ENCODE measurements at regions not wholly inside any gene's neighbourhood (a gene's known extent, or its start where the extent isn't known, plus 50 kb on each side); places are given as distances from the start of the nearest gene placed in this dataset.

- DNase-seq (ENCODE audit: low read depth in 3 of 3, low spot score in 2 of 3): no peak
These were observed 266.7 kb upstream of the B3GAT1 start for GRCh38 chr11:134678744-134679143.

- no peak for DNase-seq (ENCODE audit: low read depth in 3 of 3, low spot score in 2 of 3)
These were observed 266.0 kb upstream of the B3GAT1 start for GRCh38 chr11:134677891-134678551.

DNA sequence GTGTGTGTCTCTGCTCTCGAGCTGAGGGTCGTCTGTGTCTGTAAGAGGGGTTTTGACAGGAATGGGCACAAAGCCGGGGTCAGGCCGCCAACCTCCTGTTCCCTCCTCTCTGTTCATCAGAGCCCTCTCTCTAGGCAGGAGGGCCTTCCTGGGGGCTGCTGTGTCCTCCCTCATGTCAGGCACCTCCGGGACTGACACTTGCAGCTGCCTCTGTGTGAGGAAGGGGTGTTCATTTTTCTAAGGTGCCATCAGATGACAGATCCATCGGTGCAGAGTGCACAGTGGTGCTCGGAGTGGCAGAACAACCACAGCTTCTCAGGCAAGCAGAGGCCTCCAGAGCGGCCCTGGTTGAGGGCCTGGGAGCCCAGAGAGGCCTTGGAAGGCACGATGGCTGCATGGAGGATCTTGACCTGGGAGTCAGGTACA is 265.4 kb upstream of the B3GAT1 start:
- no peak for DNase-seq (ENCODE audit: low read depth in 3 of 3, low spot score in 2 of 3)

- no peak for DNase-seq (ENCODE audit: low read depth in 3 of 3, low spot score in 2 of 3)
These were observed 264.7 kb upstream of the B3GAT1 start for GRCh38 chr11:134676516-134677287.

- no peak for DNase-seq (ENCODE audit: low read depth in 3 of 3, low spot score in 2 of 3)
These were observed 263.9 kb upstream of the B3GAT1 start for GRCh38 chr11:134675983-134676382.

GRCh38 chr11:134674974-134675373 is 262.9 kb upstream of the B3GAT1 start:
- no peak for DNase-seq (ENCODE audit: low read depth in 3 of 3, low spot score in 2 of 3)

GRCh38 chr11:134670961-134671370 is 258.9 kb upstream of the B3GAT1 start:
- no peak for DNase-seq (ENCODE audit: low read depth in 3 of 3, low spot score in 2 of 3)

GRCh38 chr11:134670247-134670782 is 258.3 kb upstream of the B3GAT1 start:
- DNase-seq (ENCODE audit: low read depth in 3 of 3, low spot score in 2 of 3): no peak

- DNase-seq (ENCODE audit: low read depth in 3 of 3, low spot score in 2 of 3): no peak
These were observed 257.8 kb upstream of the B3GAT1 start for GRCh38 chr11:134669796-134670195.

- no peak for DNase-seq (ENCODE audit: low read depth in 3 of 3, low spot score in 2 of 3)
These were observed 256.8 kb upstream of the B3GAT1 start for GRCh38 chr11:134668796-134669195.

- no peak for DNase-seq (ENCODE audit: low read depth in 3 of 3, low spot score in 2 of 3)
These were observed 256.0 kb upstream of the B3GAT1 start for GRCh38 chr11:134668076-134668475.

DNA sequence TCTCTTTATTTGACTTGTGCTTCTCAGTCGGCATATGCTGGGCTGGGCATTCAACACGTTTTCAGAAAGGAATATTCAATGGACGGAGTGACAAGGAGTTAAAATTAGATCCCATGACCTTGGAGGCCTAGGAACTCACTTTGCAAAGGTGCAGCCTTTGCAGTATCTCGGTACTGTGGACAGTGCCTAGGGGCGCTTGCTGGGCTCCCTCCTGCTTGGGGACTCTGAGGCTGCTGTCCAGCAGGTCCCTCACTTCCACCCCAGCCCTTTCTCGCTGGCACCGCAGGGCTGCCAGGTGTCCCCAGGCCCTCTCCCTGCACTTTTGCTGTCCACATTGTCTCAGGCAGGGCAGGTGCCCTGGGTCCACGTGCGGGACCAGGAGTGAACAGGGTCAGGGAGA is 255.5 kb upstream of the B3GAT1 start:
- no peak for DNase-seq (ENCODE audit: low read depth in 3 of 3, low spot score in 2 of 3)

DNA sequence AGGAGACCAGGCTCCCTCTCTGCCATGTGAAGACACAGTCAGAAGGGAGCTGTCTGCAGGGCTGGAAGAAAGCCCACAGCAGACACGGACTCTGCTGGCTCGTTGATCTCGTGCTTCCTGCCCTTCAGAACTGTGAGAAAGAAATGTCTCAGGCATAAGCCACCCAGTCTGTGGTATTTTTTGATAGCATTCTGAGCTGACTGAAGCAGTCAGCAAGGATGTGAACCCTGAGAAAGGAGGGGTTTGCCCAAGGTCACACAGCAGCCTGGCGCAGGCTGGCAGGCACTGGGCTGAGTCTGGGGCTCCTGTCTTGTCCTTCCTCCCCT is 255.1 kb upstream of the B3GAT1 start:
- no peak for DNase-seq (ENCODE audit: low read depth in 3 of 3, low spot score in 2 of 3)

DNA sequence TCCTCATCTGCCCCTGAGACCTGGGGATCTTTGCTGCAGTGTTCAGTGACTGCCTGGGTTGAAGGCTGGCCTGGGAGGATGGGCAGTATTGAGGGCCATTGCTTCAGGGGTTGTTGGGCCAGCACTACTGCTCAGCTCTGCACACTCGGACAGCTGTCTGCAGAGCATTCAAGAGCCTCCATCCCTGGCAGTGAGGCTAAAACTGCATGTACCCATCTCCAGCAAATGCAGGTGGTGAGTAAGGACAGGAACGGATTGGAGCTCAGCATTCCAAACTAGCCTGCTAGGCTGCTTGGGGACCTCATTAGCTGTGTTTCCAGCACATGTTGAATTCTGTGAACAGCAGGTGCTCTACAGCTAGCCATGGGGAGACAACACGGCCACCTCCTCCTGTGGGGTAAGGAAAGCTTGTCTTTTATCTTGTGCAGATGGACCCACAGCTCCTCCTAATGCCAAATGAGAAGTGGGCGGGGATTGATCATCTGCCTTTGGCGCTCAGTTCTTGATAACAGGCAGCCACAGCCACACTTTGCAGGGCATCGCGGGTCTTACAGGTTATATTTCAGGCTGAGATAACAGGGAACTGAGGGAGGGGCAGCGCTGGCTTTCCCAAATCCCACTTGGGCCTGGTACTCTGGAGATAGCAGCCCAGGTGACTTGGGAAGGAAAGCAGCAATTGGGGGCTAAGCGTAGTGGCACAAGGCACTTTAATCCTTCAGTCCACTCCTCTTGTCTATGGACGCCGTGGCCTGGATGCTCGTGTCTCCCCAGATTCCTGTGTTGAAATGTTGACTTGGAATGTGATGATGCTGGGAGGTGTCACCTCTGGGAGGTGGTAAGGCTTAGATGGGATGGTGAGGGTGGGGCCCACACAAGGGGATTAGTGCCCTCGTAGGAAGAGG is 254.5 kb upstream of the B3GAT1 start:
- no peak for DNase-seq (ENCODE audit: low read depth in 3 of 3, low spot score in 2 of 3)

DNA sequence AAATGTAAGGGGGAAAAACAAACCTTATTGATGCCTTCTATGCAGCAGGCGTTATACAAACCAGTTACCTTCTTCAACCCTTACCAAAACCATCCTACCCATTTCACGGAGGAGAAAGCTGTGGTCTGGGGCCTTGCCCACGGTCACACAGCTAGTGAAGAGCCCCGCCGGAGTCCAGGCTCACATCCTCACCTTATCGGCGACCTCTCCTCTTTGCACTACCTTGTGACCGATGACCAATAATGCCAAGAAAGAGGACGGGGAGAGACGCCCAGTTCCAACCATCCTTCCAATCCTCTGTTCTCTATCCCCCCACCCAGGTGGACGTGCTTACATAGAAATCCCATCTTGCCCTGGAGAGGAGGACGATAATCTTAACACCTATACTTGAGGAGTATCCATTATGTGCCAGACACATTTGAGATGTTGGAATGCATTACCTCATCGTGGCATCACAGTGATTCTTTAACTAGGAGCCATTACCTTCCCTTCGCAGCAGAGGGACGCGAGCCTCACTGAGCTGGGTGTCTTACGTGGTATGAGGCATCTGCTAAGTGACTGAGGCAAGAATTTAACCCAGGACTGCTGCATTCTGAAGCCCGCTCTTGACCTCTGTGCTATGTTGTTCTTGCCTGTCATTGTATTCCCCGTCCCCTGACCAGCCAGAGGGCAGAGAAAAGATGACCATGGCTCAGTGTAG is 253.7 kb upstream of the B3GAT1 start:
- no peak for DNase-seq (ENCODE audit: low read depth in 3 of 3, low spot score in 2 of 3)

- DNase-seq (ENCODE audit: low read depth in 3 of 3, low spot score in 2 of 3): no peak
These were observed 253.1 kb upstream of the B3GAT1 start for GRCh38 chr11:134665188-134665535.

- no peak for DNase-seq (ENCODE audit: low read depth in 3 of 3, low spot score in 2 of 3)
These were observed 252.6 kb upstream of the B3GAT1 start for GRCh38 chr11:134664447-134665187.

GRCh38 chr11:134663506-134664313 is 251.7 kb upstream of the B3GAT1 start:
- DNase-seq (ENCODE audit: low read depth in 3 of 3, low spot score in 2 of 3): no peak

Data from right renal cortex interstitium (tissue), 3 donors.